Fibroblast of lung (primary cell): ENCODE measurements at regions not wholly inside any gene's neighbourhood (a gene's known extent, or its start where the extent isn't known, plus 50 kb on each side); places are given as distances from the start of the nearest gene placed in this dataset.
"Not testable (repeated sequence)": the region's sequence is repeated elsewhere in the genome, so short reads cannot be mapped to it uniquely, and the experiment has no call there.

ENCODE experiments used
- CTCF ChIP-seq, 2 donors: IDR thresholded peaks in 1 of 2; conservative IDR thresholded peaks in 1 of 2; 1 replicate in 1 of 2; 2 replicates in 1 of 2; pipeline ENCODE4 v1.5.1; 2011 to 2012; ENCODE audit warnings: low read length in 2 of 2, control low read depth in 1 of 2, inconsistent platforms in 1 of 2, low read depth in 1 of 2, mild to moderate bottlenecking in 1 of 2
- EZH2 ChIP-seq: IDR thresholded peaks from 2 replicates; pipeline ENCODE4 v1.5.1; 2012; ENCODE audit warnings: low read length, control low read depth, mild to moderate bottlenecking; ENCODE audit errors: missing control alignments

- TF ChIP-seq CTCF (conservative IDR thresholded peaks at IDR 0.05 in 1 of 2, IDR thresholded peaks at IDR 0.05 in 1 of 2; ENCODE audit: low read depth in 1 of 2, low read length in 2 of 2); EZH2: not testable (repeated sequence)
Observed at GRCh38 chr3:154834831-154835230, 245.3 kb upstream of the MME start.
